ENCODE measurements at regions not wholly inside any gene's neighbourhood (a gene's known extent, or its start where the extent isn't known, plus 50 kb on each side); places are given as distances from the start of the nearest gene placed in this dataset.

DNA sequence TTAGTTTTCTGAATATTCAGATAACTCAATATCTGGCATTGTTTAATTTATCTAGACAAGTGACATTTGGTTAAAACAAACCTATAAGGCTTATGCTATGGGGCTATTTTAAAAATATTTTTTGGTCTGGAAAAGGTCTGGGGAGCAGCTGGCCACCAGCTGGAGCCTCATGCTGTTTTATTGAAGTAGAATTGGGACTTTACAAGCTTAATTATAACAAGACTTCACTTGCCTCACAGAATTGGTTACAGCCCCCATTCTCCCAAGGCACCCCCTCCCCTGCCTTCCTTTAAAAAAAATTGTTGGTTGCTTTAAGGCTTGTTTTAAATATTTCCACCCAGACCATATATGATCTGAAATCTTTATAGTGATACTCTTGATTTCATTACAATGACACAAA is 453.9 kb downstream of the ADAMTS20 start:
- no peaks in the 10 kb centered on the region for H3K27me3 ChIP-seq (ENCODE audit: control insufficient read depth in 1 of 2, insufficient read depth in 2 of 2, low read length in 2 of 2)
- no peak overlapping the region for H3K9ac ChIP-seq (ENCODE audit: low read length in 2 of 2)
- no peak overlapping the region for H3K4me3 ChIP-seq (ENCODE audit: low read length in 2 of 2)
- H3K36me3 ChIP-seq (ENCODE audit: control insufficient read depth in 2 of 2, insufficient read depth in 2 of 2, low read length in 2 of 2) = no peaks in the 10 kb centered on the region
- H3K9me3 ChIP-seq (ENCODE audit: control insufficient read depth in 2 of 2, low read length in 2 of 2) = no peaks in the 10 kb centered on the region
- no peak overlapping the region for H3K27ac ChIP-seq (ENCODE audit: low read length)
- H3K4me1 ChIP-seq (ENCODE audit: control insufficient read depth, insufficient read depth, low read length) = no peaks in the 10 kb centered on the region

DNA sequence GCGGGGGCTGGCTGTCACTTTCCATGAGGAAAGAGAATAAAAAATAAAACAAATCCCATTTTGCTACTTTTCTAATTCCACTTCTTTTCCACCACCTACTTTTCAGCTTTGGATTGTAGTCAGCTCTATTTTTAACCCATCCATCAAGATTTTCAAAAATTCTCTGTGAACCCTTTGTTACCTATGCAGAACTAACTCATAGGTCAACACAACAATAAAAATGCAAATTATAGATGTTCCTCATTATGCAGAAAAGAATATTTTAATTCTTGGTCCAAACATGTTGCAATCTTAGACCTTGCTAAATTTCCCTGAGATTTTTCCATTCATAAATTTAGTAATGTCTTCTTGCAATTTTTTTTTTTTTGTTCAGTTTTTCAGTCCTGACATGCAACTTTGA is 454.5 kb downstream of the ADAMTS20 start:
- H3K27ac ChIP-seq (ENCODE audit: low read length) = no peak overlapping the region
- H3K9me3 ChIP-seq (ENCODE audit: control insufficient read depth in 2 of 2, low read length in 2 of 2) = no peaks in the 10 kb centered on the region
- no peaks in the 10 kb centered on the region for H3K27me3 ChIP-seq (ENCODE audit: control insufficient read depth in 1 of 2, insufficient read depth in 2 of 2, low read length in 2 of 2)
- H3K9ac ChIP-seq (ENCODE audit: low read length in 2 of 2) = no peak overlapping the region
- no peak overlapping the region for H3K4me3 ChIP-seq (ENCODE audit: low read length in 2 of 2)
- no peaks in the 10 kb centered on the region for H3K4me1 ChIP-seq (ENCODE audit: control insufficient read depth, insufficient read depth, low read length)
- no peaks in the 10 kb centered on the region for H3K36me3 ChIP-seq (ENCODE audit: control insufficient read depth in 2 of 2, insufficient read depth in 2 of 2, low read length in 2 of 2)

DNA sequence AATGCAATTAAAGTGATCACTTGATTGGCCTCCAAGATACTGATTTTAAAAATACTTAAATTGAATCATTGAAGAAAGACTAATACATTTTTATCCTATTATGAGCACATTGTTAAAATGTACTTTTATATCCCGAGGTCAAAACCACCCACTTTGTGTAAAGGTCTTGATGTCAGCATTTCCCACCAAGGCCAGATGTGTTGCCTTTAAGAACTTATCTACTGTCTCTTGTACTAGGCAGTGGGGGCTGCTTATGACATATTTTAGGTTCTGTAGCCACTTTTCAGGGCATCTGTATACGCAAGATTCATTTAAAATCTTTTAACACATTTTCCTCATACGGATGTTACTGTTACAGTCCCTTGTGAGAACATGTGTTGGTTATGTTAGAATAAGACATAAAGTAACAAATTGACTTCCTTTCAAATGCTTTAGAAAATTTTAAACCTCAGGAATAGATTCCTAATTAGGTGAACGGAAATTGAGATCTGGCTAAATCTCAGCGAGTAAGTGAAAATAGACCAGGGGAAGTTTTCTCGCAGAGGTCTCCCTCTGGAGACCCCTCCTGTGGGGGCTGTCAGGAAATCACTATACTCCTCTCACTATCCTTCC is 456.2 kb downstream of the ADAMTS20 start:
- no peak overlapping the region for H3K9ac ChIP-seq (ENCODE audit: low read length in 2 of 2)
- H3K27me3 ChIP-seq (ENCODE audit: control insufficient read depth in 1 of 2, insufficient read depth in 2 of 2, low read length in 2 of 2) = no peaks in the 10 kb centered on the region
- H3K27ac ChIP-seq (ENCODE audit: low read length) = no peak overlapping the region
- H3K36me3 ChIP-seq (ENCODE audit: control insufficient read depth in 2 of 2, insufficient read depth in 2 of 2, low read length in 2 of 2) = no peaks in the 10 kb centered on the region
- no peaks in the 10 kb centered on the region for H3K9me3 ChIP-seq (ENCODE audit: control insufficient read depth in 2 of 2, low read length in 2 of 2)
- no peak overlapping the region for H3K4me3 ChIP-seq (ENCODE audit: low read length in 2 of 2)
- H3K4me1 ChIP-seq (ENCODE audit: control insufficient read depth, insufficient read depth, low read length) = no peaks in the 10 kb centered on the region

DNA sequence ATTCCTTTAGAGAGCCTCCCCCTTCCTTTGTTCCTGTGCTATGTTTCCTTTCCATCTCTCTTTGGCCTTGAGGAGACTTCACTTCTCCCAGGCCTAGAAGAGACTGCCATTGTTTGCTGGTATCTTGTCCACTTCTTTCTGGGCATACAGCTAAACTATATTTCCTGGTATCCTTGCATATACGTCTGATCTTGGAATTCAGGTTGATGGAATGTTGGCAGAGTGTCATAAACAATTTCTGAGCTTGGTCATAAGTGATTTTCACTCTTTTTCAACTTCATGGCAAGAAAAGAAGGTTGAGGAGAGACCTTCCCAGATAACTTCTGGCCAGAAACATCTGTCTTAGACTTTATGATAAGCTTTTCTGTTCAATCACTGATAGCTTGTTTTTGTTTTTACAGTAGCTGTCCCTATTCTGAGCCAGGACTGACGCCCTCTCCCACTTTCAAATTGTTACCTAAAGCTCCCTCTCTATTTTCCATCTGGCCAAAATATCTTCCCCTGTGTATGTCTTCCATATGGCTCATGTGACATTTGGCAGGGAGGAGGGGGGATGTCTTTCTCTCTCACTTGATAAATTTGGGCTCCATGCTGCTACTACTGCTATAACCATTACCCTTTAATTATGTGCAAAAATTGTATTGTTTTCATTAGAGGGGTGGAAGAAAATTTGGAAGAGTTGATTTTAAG is 457.0 kb downstream of the ADAMTS20 start:
- no peak overlapping the region for H3K27ac ChIP-seq (ENCODE audit: low read length)
- H3K36me3 ChIP-seq (ENCODE audit: control insufficient read depth in 2 of 2, insufficient read depth in 2 of 2, low read length in 2 of 2) = no peaks in the 10 kb centered on the region
- H3K27me3 ChIP-seq (ENCODE audit: control insufficient read depth in 1 of 2, insufficient read depth in 2 of 2, low read length in 2 of 2) = no peaks in the 10 kb centered on the region
- no peaks in the 10 kb centered on the region for H3K4me1 ChIP-seq (ENCODE audit: control insufficient read depth, insufficient read depth, low read length)
- H3K9me3 ChIP-seq (ENCODE audit: control insufficient read depth in 2 of 2, low read length in 2 of 2) = no peaks in the 10 kb centered on the region
- H3K9ac ChIP-seq (ENCODE audit: low read length in 2 of 2) = no peak overlapping the region
- H3K4me3 ChIP-seq (ENCODE audit: low read length in 2 of 2) = no peak overlapping the region

DNA sequence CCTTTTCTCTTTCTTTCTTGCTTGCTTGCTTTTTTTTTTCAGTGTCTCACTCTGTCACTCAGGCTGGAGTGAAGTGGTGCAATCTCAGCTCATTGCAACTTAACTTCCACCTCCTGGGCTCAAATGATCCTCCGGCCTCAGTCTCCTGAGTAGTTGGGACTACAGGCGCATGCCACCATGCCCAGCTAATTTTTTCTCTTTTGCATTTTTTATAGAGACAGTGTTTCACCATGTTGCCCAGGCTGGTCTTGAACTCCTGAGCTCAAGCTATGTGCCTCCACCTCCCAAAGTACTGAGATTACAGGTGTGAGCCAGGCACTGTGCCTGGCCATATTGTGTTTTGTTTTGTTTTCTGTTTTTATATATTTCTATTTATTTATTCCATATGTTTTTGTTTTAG is 461.0 kb downstream of the ADAMTS20 start:
- Histone ChIP-seq H3K9me3 (ENCODE audit: control insufficient read depth in 2 of 2, low read length in 2 of 2) (no peaks in the 10 kb centered on the region), H3K4me3 (ENCODE audit: low read length in 2 of 2) (no peak overlapping the region), H3K4me1 (ENCODE audit: control insufficient read depth, insufficient read depth, low read length) (no peaks in the 10 kb centered on the region), H3K27me3 (ENCODE audit: control insufficient read depth in 1 of 2, insufficient read depth in 2 of 2, low read length in 2 of 2) (no peaks in the 10 kb centered on the region), H3K36me3 (ENCODE audit: control insufficient read depth in 2 of 2, insufficient read depth in 2 of 2, low read length in 2 of 2) (no peaks in the 10 kb centered on the region), H3K9ac (ENCODE audit: low read length in 2 of 2) (no peak overlapping the region), H3K27ac (ENCODE audit: low read length) (no peak overlapping the region)

DNA sequence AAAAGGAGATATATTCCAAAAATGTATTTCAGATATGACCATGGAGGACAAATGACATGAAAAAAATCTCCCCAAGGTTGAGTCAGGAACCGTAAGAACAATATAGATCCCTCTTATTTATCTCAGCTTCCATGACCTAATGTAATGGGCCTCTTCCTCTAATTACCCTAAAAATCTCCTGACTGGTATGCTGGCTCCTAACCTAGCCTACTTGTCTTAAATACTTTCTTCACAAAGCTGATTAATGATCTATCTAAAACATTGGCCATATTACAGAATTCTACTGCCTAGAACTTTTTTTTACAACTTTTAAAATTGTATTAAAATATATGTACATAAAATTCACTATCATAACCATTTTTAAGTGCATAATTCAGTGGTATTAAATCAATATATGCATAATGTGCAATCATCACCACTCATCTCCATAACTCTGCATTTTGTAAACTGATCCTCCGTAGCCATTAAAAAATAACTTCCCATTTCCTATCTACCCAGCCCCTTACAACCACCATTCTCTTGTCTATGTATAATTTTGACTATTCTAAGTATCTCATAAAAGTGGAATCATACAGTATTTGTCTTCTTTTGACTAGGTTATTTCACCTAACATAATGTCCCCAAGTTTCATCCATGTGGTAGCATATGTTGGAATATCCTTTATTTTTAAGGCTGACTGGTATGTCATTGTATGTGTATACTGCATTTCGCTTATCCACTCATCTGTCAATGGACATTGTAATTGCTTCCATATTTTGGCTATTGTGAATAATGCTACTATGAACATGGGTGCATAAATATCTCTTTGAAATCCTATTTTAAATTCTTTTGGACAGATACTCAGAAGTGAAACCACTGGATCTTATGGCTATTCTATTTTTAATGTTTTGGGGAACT is 464.6 kb downstream of the ADAMTS20 start:
- H3K36me3 ChIP-seq (ENCODE audit: control insufficient read depth in 2 of 2, insufficient read depth in 2 of 2, low read length in 2 of 2) = no peaks in the 10 kb centered on the region
- H3K27me3 ChIP-seq (ENCODE audit: control insufficient read depth in 1 of 2, insufficient read depth in 2 of 2, low read length in 2 of 2) = no peaks in the 10 kb centered on the region

DNA sequence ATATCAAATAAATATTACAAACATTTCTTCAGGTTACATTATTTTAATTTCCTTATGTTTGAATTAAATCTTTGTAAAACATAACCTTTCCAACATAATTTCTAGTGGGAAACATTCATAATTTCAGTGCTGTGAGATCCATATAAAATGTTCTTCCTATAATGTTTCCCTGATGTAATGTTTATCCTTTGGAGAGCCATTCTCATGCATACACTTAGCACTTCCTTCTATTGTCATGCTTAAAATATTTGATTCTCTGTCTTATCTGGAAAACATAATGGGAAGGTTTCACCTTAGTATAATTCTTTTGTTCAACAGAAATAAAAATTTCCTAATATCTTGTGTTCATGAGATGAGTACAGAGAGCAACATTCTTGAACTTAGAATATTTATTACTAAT is 472.5 kb downstream of the ADAMTS20 start:
- Histone ChIP-seq H3K27me3 (ENCODE audit: control insufficient read depth in 1 of 2, insufficient read depth in 2 of 2, low read length in 2 of 2) (no peaks in the 10 kb centered on the region), H3K4me3 (ENCODE audit: low read length in 2 of 2) (no peak overlapping the region), H3K4me1 (ENCODE audit: control insufficient read depth, insufficient read depth, low read length) (no peaks in the 10 kb centered on the region), H3K36me3 (ENCODE audit: control insufficient read depth in 2 of 2, insufficient read depth in 2 of 2, low read length in 2 of 2) (no peaks in the 10 kb centered on the region), H3K9ac (ENCODE audit: low read length in 2 of 2) (no peak overlapping the region), H3K27ac (ENCODE audit: low read length) (no peak overlapping the region), H3K9me3 (ENCODE audit: control insufficient read depth in 2 of 2, low read length in 2 of 2) (no peaks in the 10 kb centered on the region)

More for the DNA sequence above, 464.6 kb downstream of the ADAMTS20 start:
- Histone ChIP-seq H3K9ac (ENCODE audit: low read length in 2 of 2) (no peak overlapping the region), H3K4me3 (ENCODE audit: low read length in 2 of 2) (no peak overlapping the region), H3K27ac (ENCODE audit: low read length) (no peak overlapping the region), H3K9me3 (ENCODE audit: control insufficient read depth in 2 of 2, low read length in 2 of 2) (no peaks in the 10 kb centered on the region), H3K4me1 (ENCODE audit: control insufficient read depth, insufficient read depth, low read length) (no peaks in the 10 kb centered on the region)

DNA sequence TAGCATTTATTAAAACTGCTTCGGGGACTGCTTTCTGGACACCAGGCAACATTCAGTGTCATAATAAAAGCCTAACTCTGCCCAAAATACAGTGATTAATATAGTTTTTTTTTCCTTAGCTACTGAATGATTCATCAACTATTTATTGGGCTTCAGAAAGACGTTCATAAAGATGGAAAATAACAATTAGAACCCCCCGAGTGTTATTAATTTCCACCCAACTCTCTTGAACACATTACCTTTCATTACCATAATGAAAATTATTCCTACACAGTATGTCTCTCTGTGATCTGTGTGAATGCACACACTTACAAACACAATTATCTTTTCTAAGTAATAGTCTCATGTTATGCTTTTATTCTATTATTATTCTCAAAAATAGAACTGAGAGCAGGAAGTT is 473.0 kb downstream of the ADAMTS20 start:
- H3K27me3 ChIP-seq (ENCODE audit: control insufficient read depth in 1 of 2, insufficient read depth in 2 of 2, low read length in 2 of 2) = no peaks in the 10 kb centered on the region

DNA sequence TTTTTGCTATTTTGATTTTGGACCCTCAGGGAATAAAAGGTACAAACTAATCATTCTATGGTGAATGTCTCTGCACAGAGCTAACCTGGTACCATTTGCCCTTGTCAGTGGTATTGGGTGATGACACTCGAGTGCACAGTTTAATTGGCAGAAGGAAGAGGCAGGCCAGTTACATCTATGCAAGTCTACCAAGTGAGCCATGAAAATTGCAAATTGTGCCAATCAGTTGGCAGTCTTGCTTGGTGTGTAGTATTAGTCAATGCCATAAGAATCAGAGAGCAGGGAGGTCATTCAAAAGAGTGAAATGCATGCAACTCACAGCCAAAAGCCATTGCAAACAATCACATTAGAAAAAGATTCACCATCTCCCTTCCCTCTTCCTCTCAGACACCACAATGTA is 479.6 kb downstream of the ADAMTS20 start:
- Histone ChIP-seq H3K27me3 (ENCODE audit: control insufficient read depth in 1 of 2, insufficient read depth in 2 of 2, low read length in 2 of 2) (no peaks in the 10 kb centered on the region), H3K27ac (ENCODE audit: low read length) (no peak overlapping the region), H3K4me1 (ENCODE audit: control insufficient read depth, insufficient read depth, low read length) (no peaks in the 10 kb centered on the region), H3K36me3 (ENCODE audit: control insufficient read depth in 2 of 2, insufficient read depth in 2 of 2, low read length in 2 of 2) (no peaks in the 10 kb centered on the region), H3K9me3 (ENCODE audit: control insufficient read depth in 2 of 2, low read length in 2 of 2) (no peaks in the 10 kb centered on the region), H3K4me3 (ENCODE audit: low read length in 2 of 2) (no peak overlapping the region), H3K9ac (ENCODE audit: low read length in 2 of 2) (no peak overlapping the region)

More for the DNA sequence above, 473.0 kb downstream of the ADAMTS20 start:
- Histone ChIP-seq H3K27ac (ENCODE audit: low read length) (no peak overlapping the region), H3K9me3 (ENCODE audit: control insufficient read depth in 2 of 2, low read length in 2 of 2) (no peaks in the 10 kb centered on the region), H3K4me1 (ENCODE audit: control insufficient read depth, insufficient read depth, low read length) (no peaks in the 10 kb centered on the region), H3K9ac (ENCODE audit: low read length in 2 of 2) (no peak overlapping the region), H3K36me3 (ENCODE audit: control insufficient read depth in 2 of 2, insufficient read depth in 2 of 2, low read length in 2 of 2) (no peaks in the 10 kb centered on the region), H3K4me3 (ENCODE audit: low read length in 2 of 2) (no peak overlapping the region)

DNA sequence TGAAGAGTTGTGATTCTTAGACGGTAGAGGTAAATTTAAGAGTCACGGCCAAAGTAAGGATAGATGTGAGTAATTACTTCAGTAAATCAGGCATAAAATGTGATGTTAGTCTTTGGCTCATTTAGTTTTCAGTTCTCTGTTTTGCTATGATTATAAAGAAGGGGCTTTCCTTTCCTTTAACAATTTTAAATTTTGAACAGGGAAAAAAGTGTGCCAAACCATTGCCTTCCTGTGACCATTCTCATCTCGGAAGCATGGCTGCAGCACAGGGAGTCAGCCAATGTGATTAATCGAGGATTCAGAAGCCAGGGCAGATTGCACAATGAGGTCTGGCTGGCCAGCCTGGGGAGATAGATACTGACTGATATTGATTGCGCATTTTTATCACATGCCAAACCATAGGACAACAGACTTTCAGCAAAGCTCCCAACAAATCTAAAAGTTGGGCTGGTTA is 480.2 kb upstream of the PRICKLE1 start:
- no peaks in the 10 kb centered on the region for H3K27me3 ChIP-seq (ENCODE audit: control insufficient read depth in 1 of 2, insufficient read depth in 2 of 2, low read length in 2 of 2)
- no peaks in the 10 kb centered on the region for H3K4me1 ChIP-seq (ENCODE audit: control insufficient read depth, insufficient read depth, low read length)
- no peaks in the 10 kb centered on the region for H3K36me3 ChIP-seq (ENCODE audit: control insufficient read depth in 2 of 2, insufficient read depth in 2 of 2, low read length in 2 of 2)
- H3K9me3 ChIP-seq (ENCODE audit: control insufficient read depth in 2 of 2, low read length in 2 of 2) = no peaks in the 10 kb centered on the region
- H3K27ac ChIP-seq (ENCODE audit: low read length) = no peak overlapping the region
- no peak overlapping the region for H3K9ac ChIP-seq (ENCODE audit: low read length in 2 of 2)
- H3K4me3 ChIP-seq (ENCODE audit: low read length in 2 of 2) = no peak overlapping the region
